Gastrocnemius medialis (tissue), 4 donors: ENCODE measurements at regions not wholly inside any gene's neighbourhood (a gene's known extent, or its start where the extent isn't known, plus 50 kb on each side); places are given as distances from the start of the nearest gene placed in this dataset.

Experiments
- ATAC-seq, 2 donors: fragments of 150-250 bp; one replicate each; pipeline ENCODE4 v1.9.1; 2016
- DNase-seq, 2 donors: peaks; one replicate each; pipeline ENCODE4 v3.0.0-alpha.2; 2019
- H3K27ac ChIP-seq, 4 donors: fragments of 200-600 bp; sonication (generic); 1 replicate in 1 of 4; 2 replicates in 3 of 4; pipeline ENCODE4 v1.5.1; 2016 to 2018; ENCODE audit warnings: mild to moderate bottlenecking in 2 of 4, moderate library complexity in 1 of 4
- H3K27me3 ChIP-seq, 3 donors: fragments of 200-600 bp; sonication (generic) in 2 of 3; 1 replicate in 1 of 3; 2 replicates in 2 of 3; pipeline versions ENCODE4 v1.5.1 to v1.6.0; 2016 to 2019; ENCODE audit warnings: mild to moderate bottlenecking in 1 of 3, moderate library complexity in 1 of 3
- H3K36me3 ChIP-seq, 2 donors: fragments of 200-600 bp; sonication (generic) in 1 of 2; one replicate each; pipeline ENCODE4 v1.5.1; 2017 to 2018
- H3K4me1 ChIP-seq, 2 donors: fragments of 200-600 bp; sonication (generic) in 1 of 2; one replicate each; pipeline ENCODE4 v1.5.1; 2016 to 2017; ENCODE audit warnings: mild to moderate bottlenecking in 2 of 2
- H3K4me3 ChIP-seq, 4 donors: fragments of 200-600 bp; sonication (generic) in 3 of 4; 1 replicate in 1 of 4; 2 replicates in 3 of 4; pipeline ENCODE4 v1.5.1; 2016 to 2019; ENCODE audit warnings: mild to moderate bottlenecking in 2 of 4
- H3K9me3 ChIP-seq, 3 donors: fragments of 200-600 bp; sonication (generic) in 2 of 3; 1 replicate in 1 of 3; 2 replicates in 2 of 3; pipeline ENCODE4 v1.5.1; 2016 to 2019
- CTCF ChIP-seq, 5 experiments: fragments of 450-650 bp in 3 of 5; fragments of 200-600 bp in 2 of 5; sonication (generic) in 2 of 5; IDR thresholded peaks in 4 of 5; conservative IDR thresholded peaks in 1 of 5; 1 replicate in 4 of 5; 2 replicates in 1 of 5; pipeline ENCODE4 v1.5.1; 2016 to 2019; ENCODE audit warnings: antibody characterized with exemption in 5 of 5, mild to moderate bottlenecking in 3 of 5, moderate library complexity in 3 of 5
- POLR2A ChIP-seq, 2 donors: fragments of 450-650 bp; IDR thresholded peaks; one replicate each; pipeline ENCODE4 v1.6.1; 2017; ENCODE audit warnings: antibody characterized with exemption in 2 of 2, mild to moderate bottlenecking in 2 of 2, moderate library complexity in 2 of 2
- in situ Hi-C, 4 donors: fragments of 200-750 bp; cut with MboI; loops; one replicate each; pipeline versions ENCODE4 v1.15.0 to v1.8.0; 2017; ENCODE audit warnings: low sequenced_read_pairs in 4 of 4
- intact Hi-C: fragments of 100-400 bp; cut with DNase I; formaldehyde crosslinking; loops from one replicate; pipeline ENCODE4 v1.15.1; 2023; ENCODE audit warnings: low total_unique reads

GRCh38 chr3:95719481-95719880 is 1094.9 kb upstream of the EPHA6 start:
- H3K36me3 ChIP-seq, result no peaks in the 10 kb centered on the region
- intact Hi-C loops, result no loop called here
- no peak overlapping the region for H3K4me3 ChIP-seq
- no peaks in the 10 kb centered on the region for H3K9me3 ChIP-seq
- ATAC-seq, result no peak
- in situ Hi-C loops, result no loop called here
- TF ChIP-seq POLR2A (IDR thresholded peaks at IDR 0.05) (no peak), CTCF (IDR thresholded peaks at IDR 0.05 in 4 of 5, conservative IDR thresholded peaks at IDR 0.05 in 1 of 5) (no peak)
- no peaks in the 10 kb centered on the region for H3K4me1 ChIP-seq
- H3K27ac ChIP-seq, result no peak overlapping the region
- no peaks in the 10 kb centered on the region for H3K27me3 ChIP-seq
- DNase-seq, result no peak

GRCh38 chr3:95721938-95722337 is 1092.5 kb upstream of the EPHA6 start:
- ATAC-seq (no peak), DNase-seq (no peak)
- H3K27me3 ChIP-seq, result no peaks in the 10 kb centered on the region
- H3K4me3 ChIP-seq, result no peak overlapping the region
- no peaks in the 10 kb centered on the region for H3K4me1 ChIP-seq
- TF ChIP-seq CTCF (IDR thresholded peaks at IDR 0.05 in 4 of 5, conservative IDR thresholded peaks at IDR 0.05 in 1 of 5), result no peak
- no peak for TF ChIP-seq POLR2A (IDR thresholded peaks at IDR 0.05)
- no peaks in the 10 kb centered on the region for H3K36me3 ChIP-seq
- intact Hi-C loops (no loop called here), in situ Hi-C loops (no loop called here)
- H3K27ac ChIP-seq, result no peak overlapping the region
- H3K9me3 ChIP-seq, result no peaks in the 10 kb centered on the region

- Histone ChIP-seq H3K9me3 (no peaks in the 10 kb centered on the region), H3K4me3 (no peak overlapping the region), H3K27me3 (no peaks in the 10 kb centered on the region), H3K4me1 (no peaks in the 10 kb centered on the region), H3K27ac (no peak overlapping the region), H3K36me3 (no peaks in the 10 kb centered on the region)
- no peak for TF ChIP-seq POLR2A (IDR thresholded peaks at IDR 0.05)
- no peak for TF ChIP-seq CTCF (IDR thresholded peaks at IDR 0.05 in 4 of 5, conservative IDR thresholded peaks at IDR 0.05 in 1 of 5)
- intact Hi-C loops (no loop called here), in situ Hi-C loops (no loop called here)
- DNase-seq (no peak), ATAC-seq (no peak)
These were observed 1088.6 kb upstream of the EPHA6 start for GRCh38 chr3:95725770-95726169.

- Histone ChIP-seq H3K9me3 (no peaks in the 10 kb centered on the region), H3K4me3 (no peak overlapping the region), H3K4me1 (no peaks in the 10 kb centered on the region), H3K36me3 (no peaks in the 10 kb centered on the region), H3K27ac (no peak overlapping the region), H3K27me3 (no peaks in the 10 kb centered on the region)
- no peak for TF ChIP-seq CTCF (IDR thresholded peaks at IDR 0.05 in 4 of 5, conservative IDR thresholded peaks at IDR 0.05 in 1 of 5)
- TF ChIP-seq POLR2A (IDR thresholded peaks at IDR 0.05), result no peak
- intact Hi-C loops (no loop called here), in situ Hi-C loops (no loop called here)
- ATAC-seq, result no peak
- no peak for DNase-seq
These were observed 1082.6 kb upstream of the EPHA6 start for GRCh38 chr3:95731753-95732152.

GRCh38 chr3:95733336-95733735 is 1081.1 kb upstream of the EPHA6 start:
- in situ Hi-C loops (no loop called here), intact Hi-C loops (no loop called here)
- DNase-seq (no peak), ATAC-seq (no peak)
- TF ChIP-seq CTCF (IDR thresholded peaks at IDR 0.05 in 4 of 5, conservative IDR thresholded peaks at IDR 0.05 in 1 of 5) (no peak), POLR2A (IDR thresholded peaks at IDR 0.05) (no peak)
- Histone ChIP-seq H3K9me3 (no peaks in the 10 kb centered on the region), H3K4me3 (no peak overlapping the region), H3K36me3 (no peaks in the 10 kb centered on the region), H3K27me3 (no peaks in the 10 kb centered on the region), H3K4me1 (no peaks in the 10 kb centered on the region), H3K27ac (no peak overlapping the region)
